Heart right ventricle (tissue), 16 donors: ENCODE measurements at regions not wholly inside any gene's neighbourhood (a gene's known extent, or its start where the extent isn't known, plus 50 kb on each side); places are given as distances from the start of the nearest gene placed in this dataset.

Experiments used
- ATAC-seq, 8 donors: fragments of 200-7000 bp; cut with Tn5 transposase; one replicate each; pipeline ENCODE4 v1.9.1; 2020; ENCODE audit warnings: mild to moderate bottlenecking in 8 of 8, moderate library complexity in 8 of 8, moderate number of reproducible peaks in 1 of 8
- DNase-seq, 2 donors: peaks; one replicate each; pipeline ENCODE4 v3.0.0-alpha.2; 2020
- H3K27ac ChIP-seq, 10 donors: fragments of 200-600 bp; sonication (generic) in 2 of 10; one replicate each; pipeline versions ENCODE4 v1.5.0 to v1.8.0; 2020 to 2022; ENCODE audit warnings: mild to moderate bottlenecking in 3 of 10
- H3K27me3 ChIP-seq, 7 donors: fragments of 200-600 bp; one replicate each; pipeline ENCODE4 v1.8.0; 2021 to 2022; ENCODE audit warnings: mild to moderate bottlenecking in 2 of 7
- H3K36me3 ChIP-seq, 9 donors: fragments of 200-600 bp; sonication (generic) in 1 of 9; one replicate each; pipeline versions ENCODE4 v1.5.0 to v1.8.0; 2020 to 2022; ENCODE audit warnings: mild to moderate bottlenecking in 2 of 9
- H3K4me1 ChIP-seq, 9 donors: fragments of 200-600 bp; sonication (generic) in 1 of 9; one replicate each; pipeline versions ENCODE4 v1.5.0 to v1.8.0; 2020 to 2022; ENCODE audit warnings: mild to moderate bottlenecking in 4 of 9
- H3K4me3 ChIP-seq, 10 donors: fragments of 200-600 bp; sonication (generic) in 2 of 10; one replicate each; pipeline versions ENCODE4 v1.5.0 to v1.8.0; 2020 to 2022; ENCODE audit warnings: mild to moderate bottlenecking in 7 of 10, moderate library complexity in 2 of 10
- H3K9me3 ChIP-seq, 11 donors: fragments of 200-600 bp in 10 of 11; sonication (generic) in 2 of 11; one replicate each; pipeline versions ENCODE4 v1.5.0 to v1.8.0; 2013 to 2022; ENCODE audit warnings: mild to moderate bottlenecking in 2 of 11, control low read depth in 1 of 11, moderate library complexity in 1 of 11
- CTCF ChIP-seq, 9 donors: fragments of 200-600 bp; sonication (generic) in 2 of 9; IDR thresholded peaks; one replicate each; pipeline versions ENCODE4 v1.5.0 to v1.8.0; 2021 to 2022; ENCODE audit warnings: antibody characterized with exemption in 9 of 9, mild to moderate bottlenecking in 5 of 9, moderate library complexity in 1 of 9
- WGBS, 2 donors: extraction: QIAGEN DNeasy Blood & Tissue Kit; methylation state at CpG; one replicate each; pipeline ENCODE4 v1.1.7; 2013; ENCODE audit warnings: inconsistent platforms in 1 of 2; 5-methylcytosine and 5-hydroxymethylcytosine counted together
- intact Hi-C, 10 donors: fragments of 100-400 bp; cut with DNase I; formaldehyde crosslinking; loops; one replicate each; pipeline versions ENCODE4 v1.11.1 to v1.14.2; 2022
- donor health status: Arrhythmogenic right ventricular cardiomyopathy.
- donor health status: ischemic (EF 13 %, LVEDD 7.1; RV severe dilation, severe dysfunction).
- donor health status: healthy with polysubstance abuse.
- donor health status: DM: no; HTN: yes; CAD: no.
- donor health status: DM: no; HTN: no; CAD: no.
- donor health status: ischemic (EF 25% LVEDD 6.9; RV normal size, moderate dysfunction).
- donor health status: ischemic (EF 25% LVEDD 5.7; RV mildly dilated, moderate dysfunction).
- donor health status: healthy.
- donor health status: DM: yes; HTN: yes; CAD: no.
- donor health status: Ischemic cardiomyopathy.
- donor health status: ischemic (EF 35%, LVEDD 5.7; RV mildly dilated, moderate dysfunction).
- donor health status: nonischemic (EF 11% LVEDD 7.7; RV severe dilation, severe dysfunction).
- donor health status: DM: yes; HTN: yes; CAD: no.
- donor health status: PGD.
- donor health status: ischemic (EF 29% LVEDD 5.4; RV normal size, mild dysfunction).
- donor health status: nonischemic (EF 23%, LVEDD 6.1; RV moderate dilation, normal function).

GRCh38 chr2:10240161-10240681, 62.5 kb upstream of the HPCAL1 start:
- DNase-seq (no peak), ATAC-seq (no peak)
- WGBS, 2 donors: 94 to 95% methylated on average over 18 of the region's 18 CpGs
- peaks cover 0 to 43% (median 15%) of the 10 kb centered on the region in 9 donors for H3K4me1 ChIP-seq
- no peak overlapping the region for H3K4me3 ChIP-seq
- H3K9me3 ChIP-seq: no peaks in the 10 kb centered on the region
- H3K27ac ChIP-seq: no peak overlapping the region
- H3K36me3 ChIP-seq: no peaks in the 10 kb centered on the region
- H3K27me3 ChIP-seq: peaks cover 0 to 3% (median 0%) of the 10 kb centered on the region in 7 donors
- intact Hi-C loops: no loop called here
- no peak for TF ChIP-seq CTCF (IDR thresholded peaks at IDR 0.05)

- no peaks in the 10 kb centered on the region for H3K27me3 ChIP-seq
- no peak for TF ChIP-seq CTCF (IDR thresholded peaks at IDR 0.05)
- intact Hi-C loops: no loop called here
- no peak overlapping the region for H3K4me3 ChIP-seq
- no peak for ATAC-seq
- no peaks in the 10 kb centered on the region for H3K36me3 ChIP-seq
- H3K4me1 ChIP-seq: peaks cover 0 to 35% (median 13%) of the 10 kb centered on the region in 9 donors
- 94 to 95% methylated on average over 21 of the region's 21 CpGs for WGBS, 2 donors
- H3K27ac ChIP-seq: no peak overlapping the region
- no peaks in the 10 kb centered on the region for H3K9me3 ChIP-seq
- no peak for DNase-seq
Observed at GRCh38 chr2:10240911-10241610, 61.6 kb upstream of the HPCAL1 start.

- no peak for TF ChIP-seq CTCF (IDR thresholded peaks at IDR 0.05)
- no peak for ATAC-seq
- 90 to 93% methylated on average over 20 of the region's 20 CpGs for WGBS, 2 donors
Observed at GRCh38 chr2:10241641-10242430, 60.9 kb upstream of the HPCAL1 start.

GRCh38 chr2:10242451-10242850, 60.3 kb upstream of the HPCAL1 start:
- no peaks in the 10 kb centered on the region for H3K9me3 ChIP-seq
- no peak for ATAC-seq
- no peaks in the 10 kb centered on the region for H3K27me3 ChIP-seq
- intact Hi-C loops: no loop called here
- TF ChIP-seq CTCF (IDR thresholded peaks at IDR 0.05): no peak
- DNase-seq: no peak
- H3K27ac ChIP-seq: no peak overlapping the region
- 93 to 97% methylated on average over 15 of the region's 15 CpGs for WGBS, 2 donors
- H3K36me3 ChIP-seq: no peaks in the 10 kb centered on the region
- H3K4me1 ChIP-seq: peaks cover 0 to 22% (median 7%) of the 10 kb centered on the region in 9 donors
- no peak overlapping the region for H3K4me3 ChIP-seq

More at GRCh38 chr2:10241641-10242430, 60.9 kb upstream of the HPCAL1 start:
- H3K4me1 ChIP-seq: peaks cover 0 to 28% (median 12%) of the 10 kb centered on the region in 9 donors
- H3K9me3 ChIP-seq: no peaks in the 10 kb centered on the region
- H3K36me3 ChIP-seq: no peaks in the 10 kb centered on the region
- H3K27ac ChIP-seq: no peak overlapping the region
- no peak for DNase-seq
- H3K4me3 ChIP-seq: no peak overlapping the region
- no peaks in the 10 kb centered on the region for H3K27me3 ChIP-seq
- intact Hi-C loops: no loop called here
